ENCODE measurements at regions not wholly inside any gene's neighbourhood (a gene's known extent, or its start where the extent isn't known, plus 50 kb on each side); places are given as distances from the start of the nearest gene placed in this dataset.

DNA sequence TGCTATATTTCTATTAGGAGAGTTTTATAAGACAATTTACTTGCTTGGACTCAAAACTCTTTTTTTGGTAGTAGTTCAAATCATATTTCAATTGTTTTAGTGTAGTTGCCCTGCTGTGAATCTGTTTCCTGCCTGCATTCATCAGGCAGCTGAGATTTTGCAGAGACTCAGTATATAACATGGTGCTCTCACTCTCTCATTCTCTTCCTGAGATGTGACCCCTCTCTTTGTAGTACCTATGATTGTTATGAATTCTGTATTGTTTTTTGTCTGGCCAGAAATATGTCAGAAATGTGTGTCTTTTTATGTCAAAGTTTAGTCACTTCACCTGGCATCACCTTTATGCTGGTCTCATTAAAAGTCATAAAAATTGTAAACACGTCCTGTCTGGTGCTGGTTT, 374.0 kb downstream of the RAPGEF2 start:
- no peaks in the 10 kb centered on the region for H3K9me3 ChIP-seq
- TF ChIP-seq, protein P1, sequence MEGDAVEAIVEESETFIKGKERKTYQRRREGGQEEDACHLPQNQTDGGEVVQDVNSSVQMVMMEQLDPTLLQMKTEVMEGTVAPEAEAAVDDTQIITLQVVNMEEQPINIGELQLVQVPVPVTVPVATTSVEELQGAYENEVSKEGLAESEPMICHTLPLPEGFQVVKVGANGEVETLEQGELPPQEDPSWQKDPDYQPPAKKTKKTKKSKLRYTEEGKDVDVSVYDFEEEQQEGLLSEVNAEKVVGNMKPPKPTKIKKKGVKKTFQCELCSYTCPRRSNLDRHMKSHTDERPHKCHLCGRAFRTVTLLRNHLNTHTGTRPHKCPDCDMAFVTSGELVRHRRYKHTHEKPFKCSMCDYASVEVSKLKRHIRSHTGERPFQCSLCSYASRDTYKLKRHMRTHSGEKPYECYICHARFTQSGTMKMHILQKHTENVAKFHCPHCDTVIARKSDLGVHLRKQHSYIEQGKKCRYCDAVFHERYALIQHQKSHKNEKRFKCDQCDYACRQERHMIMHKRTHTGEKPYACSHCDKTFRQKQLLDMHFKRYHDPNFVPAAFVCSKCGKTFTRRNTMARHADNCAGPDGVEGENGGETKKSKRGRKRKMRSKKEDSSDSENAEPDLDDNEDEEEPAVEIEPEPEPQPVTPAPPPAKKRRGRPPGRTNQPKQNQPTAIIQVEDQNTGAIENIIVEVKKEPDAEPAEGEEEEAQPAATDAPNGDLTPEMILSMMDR (IDR thresholded peaks at IDR 0.05; ENCODE audit: insufficient read depth in 1 of 2, low read depth in 1 of 2, low read length in 1 of 2, severe bottlenecking in 1 of 2, unreplicated experiment in 1 of 2): no peak
- intact Hi-C loops (cut with micrococcal nuclease; ENCODE audit: unreplicated experiment): no loop called here
- H3K36me3 Mint-ChIP-seq (ENCODE audit: insufficient read depth, unreplicated experiment): no peaks in the 10 kb centered on the region
- no peaks in the 10 kb centered on the region for H3K27me3 Mint-ChIP-seq (ENCODE audit: insufficient read depth, unreplicated experiment)
- CTCF ChIA-PET: no interaction called here
- no peak overlapping the region for H3K4me3 Mint-ChIP-seq (ENCODE audit: unreplicated experiment)
- H3K4me1 ChIP-seq: no peaks in the 10 kb centered on the region
- no TSS peak for BruUV-seq (replicated peaks)
- no peak for DNase-seq
- POLR2A ChIA-PET: no interaction called here
- H3K27me3 ChIP-seq (replicated peaks; ENCODE audit: control insufficient read depth, insufficient read depth, low read length): no peaks in the 10 kb centered on the region
- no peak overlapping the region for H3K4me3 ChIP-seq (ENCODE audit: low read depth, low read length)
- peaks cover 9% of the 10 kb centered on the region for H3K9me3 Mint-ChIP-seq (ENCODE audit: unreplicated experiment)
- H3K4me1 Mint-ChIP-seq (ENCODE audit: low read depth, unreplicated experiment): peaks cover 6% of the 10 kb centered on the region
- H3K27ac Mint-ChIP-seq (ENCODE audit: unreplicated experiment): no peak overlapping the region
- no peaks in the 10 kb centered on the region for H3K36me3 ChIP-seq (ENCODE audit: control insufficient read depth, insufficient read depth, low read length)

DNA sequence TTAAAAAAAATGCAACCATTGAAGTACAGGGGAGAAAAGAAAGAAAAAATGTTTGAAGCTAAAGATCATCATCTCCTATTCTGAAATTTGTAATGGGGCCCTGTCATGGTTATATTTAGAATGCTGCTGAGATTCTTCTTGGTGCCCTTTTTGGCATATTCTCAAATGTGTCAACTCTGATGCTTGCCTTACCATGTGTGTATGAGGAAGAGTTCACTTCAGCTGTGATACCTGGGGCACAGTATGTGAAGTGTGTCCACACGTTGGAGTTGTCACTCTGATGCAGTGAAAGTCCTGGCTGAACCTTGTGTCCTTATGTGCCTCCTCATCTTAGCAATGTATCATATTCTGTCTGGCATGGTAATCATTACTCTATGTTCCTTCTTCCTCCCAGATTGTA, 377.9 kb downstream of the RAPGEF2 start:
- BruUV-seq (replicated peaks): no TSS peak
- Histone ChIP-seq H3K4me1 (peaks cover 23% of the 10 kb centered on the region), H3K36me3 (ENCODE audit: control insufficient read depth, insufficient read depth, low read length) (no peaks in the 10 kb centered on the region), H3K9me3 (no peaks in the 10 kb centered on the region), H3K4me3 (ENCODE audit: low read depth, low read length) (no peak overlapping the region), H3K27me3 (replicated peaks; ENCODE audit: control insufficient read depth, insufficient read depth, low read length) (no peaks in the 10 kb centered on the region)
- Mint-ChIP-seq H3K4me1 (ENCODE audit: low read depth, unreplicated experiment) (peaks cover 28% of the 10 kb centered on the region), H3K27ac (ENCODE audit: unreplicated experiment) (no peak overlapping the region), H3K27me3 (ENCODE audit: insufficient read depth, unreplicated experiment) (no peaks in the 10 kb centered on the region), H3K36me3 (ENCODE audit: insufficient read depth, unreplicated experiment) (no peaks in the 10 kb centered on the region), H3K4me3 (ENCODE audit: unreplicated experiment) (no peak overlapping the region), H3K9me3 (ENCODE audit: unreplicated experiment) (peaks cover 10% of the 10 kb centered on the region)
- TF ChIP-seq, protein P1 (IDR thresholded peaks at IDR 0.05; ENCODE audit: insufficient read depth in 1 of 2, low read depth in 1 of 2, low read length in 1 of 2, severe bottlenecking in 1 of 2, unreplicated experiment in 1 of 2): no peak
- no peak for DNase-seq
- ChIA-PET CTCF (no interaction called here), POLR2A (no interaction called here)
- intact Hi-C loops (cut with micrococcal nuclease; ENCODE audit: unreplicated experiment): loop anchor here (10.0 kb wide), 2 partner anchors 204 to 384 kb away; no protein-coding TSS in a partner anchor

DNA sequence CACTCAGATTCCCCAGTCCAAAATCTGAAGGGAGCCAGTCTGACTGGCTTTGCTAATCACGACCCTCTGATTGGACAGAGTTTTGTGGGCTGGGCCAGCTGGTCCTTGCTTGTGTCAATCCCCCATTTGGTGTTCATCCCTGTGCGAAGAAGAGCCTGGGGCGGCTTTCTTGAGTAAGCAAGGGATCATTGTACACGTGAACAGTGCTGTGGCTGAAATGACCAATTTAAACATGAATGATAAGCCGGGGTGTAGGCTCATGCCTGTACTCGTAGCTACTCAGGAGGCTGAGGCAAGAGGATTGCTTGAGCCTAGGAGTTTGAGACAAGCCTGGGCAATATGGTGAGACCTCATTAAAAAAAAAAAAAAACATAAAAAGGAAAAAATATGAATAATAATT, 379.1 kb downstream of the RAPGEF2 start:
- ChIA-PET POLR2A (no interaction called here), CTCF (no interaction called here)
- Mint-ChIP-seq H3K27me3 (ENCODE audit: insufficient read depth, unreplicated experiment) (no peaks in the 10 kb centered on the region), H3K9me3 (ENCODE audit: unreplicated experiment) (peaks cover 10% of the 10 kb centered on the region), H3K27ac (ENCODE audit: unreplicated experiment) (no peak overlapping the region), H3K36me3 (ENCODE audit: insufficient read depth, unreplicated experiment) (no peaks in the 10 kb centered on the region), H3K4me1 (ENCODE audit: low read depth, unreplicated experiment) (peaks cover 28% of the 10 kb centered on the region), H3K4me3 (ENCODE audit: unreplicated experiment) (no peak overlapping the region)
- no peak overlapping the region for H3K4me3 ChIP-seq (ENCODE audit: low read depth, low read length)
- intact Hi-C loops (cut with micrococcal nuclease; ENCODE audit: unreplicated experiment): loop anchor here (10.0 kb wide), 2 partner anchors 203 to 383 kb away; no protein-coding TSS in a partner anchor
- H3K9me3 ChIP-seq: no peaks in the 10 kb centered on the region
- no peaks in the 10 kb centered on the region for H3K27me3 ChIP-seq (replicated peaks; ENCODE audit: control insufficient read depth, insufficient read depth, low read length)
- no peak for DNase-seq
- TF ChIP-seq, protein P1 (IDR thresholded peaks at IDR 0.05; ENCODE audit: insufficient read depth in 1 of 2, low read depth in 1 of 2, low read length in 1 of 2, severe bottlenecking in 1 of 2, unreplicated experiment in 1 of 2): no peak
- peaks cover 23% of the 10 kb centered on the region for H3K4me1 ChIP-seq
- no peaks in the 10 kb centered on the region for H3K36me3 ChIP-seq (ENCODE audit: control insufficient read depth, insufficient read depth, low read length)
- BruUV-seq (replicated peaks): no TSS peak

Data from Caco-2 (cell line).